Omental fat pad (tissue), 3 donors: ENCODE measurements at regions not wholly inside any gene's neighbourhood (a gene's known extent, or its start where the extent isn't known, plus 50 kb on each side); places are given as distances from the start of the nearest gene placed in this dataset.

ENCODE experiments used
- ATAC-seq: fragments of 150-250 bp; one replicate; pipeline ENCODE4 v1.9.1; 2016; ENCODE audit warnings: mild to moderate bottlenecking, moderate library complexity; ENCODE audit not compliant: low FRiP score
- DNase-seq: peaks from one replicate; pipeline ENCODE4 v3.0.0-alpha.2; 2019; ENCODE audit warnings: low spot score
- TF ChIP-seq, protein P1 (sequence below), 3 donors: fragments of 450-650 bp; IDR thresholded peaks; one replicate each; pipeline ENCODE4 v1.5.1; 2016 to 2017; ENCODE audit warnings: antibody characterized with exemption in 3 of 3, mild to moderate bottlenecking in 3 of 3, moderate library complexity in 2 of 3

DNA sequence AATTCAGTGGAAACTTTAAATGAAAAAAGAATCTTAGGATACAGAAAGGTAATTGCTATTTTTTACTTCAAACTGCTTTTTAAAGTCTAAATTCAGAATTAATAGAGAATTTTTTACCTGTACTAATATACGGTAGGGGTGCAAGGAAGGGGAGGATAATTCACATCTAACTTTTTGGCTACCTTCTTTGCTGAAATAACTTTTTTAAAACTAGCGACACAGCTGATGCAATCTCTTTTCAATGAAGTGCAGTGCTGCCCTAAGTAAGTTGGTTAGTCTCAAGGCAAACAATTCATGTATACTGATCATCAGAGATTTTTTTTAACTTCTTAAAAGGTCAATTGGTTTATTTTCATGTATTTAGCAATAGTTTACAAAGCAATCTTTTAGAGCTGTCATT, 119.8 kb downstream of the NEDD1 start:
- TF ChIP-seq, protein P1, sequence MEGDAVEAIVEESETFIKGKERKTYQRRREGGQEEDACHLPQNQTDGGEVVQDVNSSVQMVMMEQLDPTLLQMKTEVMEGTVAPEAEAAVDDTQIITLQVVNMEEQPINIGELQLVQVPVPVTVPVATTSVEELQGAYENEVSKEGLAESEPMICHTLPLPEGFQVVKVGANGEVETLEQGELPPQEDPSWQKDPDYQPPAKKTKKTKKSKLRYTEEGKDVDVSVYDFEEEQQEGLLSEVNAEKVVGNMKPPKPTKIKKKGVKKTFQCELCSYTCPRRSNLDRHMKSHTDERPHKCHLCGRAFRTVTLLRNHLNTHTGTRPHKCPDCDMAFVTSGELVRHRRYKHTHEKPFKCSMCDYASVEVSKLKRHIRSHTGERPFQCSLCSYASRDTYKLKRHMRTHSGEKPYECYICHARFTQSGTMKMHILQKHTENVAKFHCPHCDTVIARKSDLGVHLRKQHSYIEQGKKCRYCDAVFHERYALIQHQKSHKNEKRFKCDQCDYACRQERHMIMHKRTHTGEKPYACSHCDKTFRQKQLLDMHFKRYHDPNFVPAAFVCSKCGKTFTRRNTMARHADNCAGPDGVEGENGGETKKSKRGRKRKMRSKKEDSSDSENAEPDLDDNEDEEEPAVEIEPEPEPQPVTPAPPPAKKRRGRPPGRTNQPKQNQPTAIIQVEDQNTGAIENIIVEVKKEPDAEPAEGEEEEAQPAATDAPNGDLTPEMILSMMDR (IDR thresholded peaks at IDR 0.05) = no peak
- ATAC-seq = no peak
- no peak for DNase-seq

DNA sequence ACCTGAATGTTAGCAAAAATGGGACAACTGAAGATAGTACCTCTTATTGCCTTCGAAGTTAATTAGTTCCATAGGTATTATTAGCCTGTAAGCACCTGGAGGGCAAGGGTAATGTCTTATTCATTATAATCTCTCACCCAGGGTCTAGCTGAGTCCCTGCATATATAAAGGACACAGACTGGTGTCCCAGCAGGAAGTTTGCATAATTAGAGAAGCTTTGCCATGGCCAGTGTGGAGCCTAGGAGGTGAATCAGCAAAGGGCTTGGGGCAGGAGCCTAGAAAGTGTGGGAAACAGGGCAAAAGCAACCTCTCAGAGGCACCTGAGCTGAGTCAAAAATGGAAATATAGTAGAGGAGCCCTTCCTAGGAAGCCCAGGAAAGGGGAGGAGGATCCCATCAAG, 120.4 kb downstream of the NEDD1 start:
- no peak for DNase-seq
- TF ChIP-seq, protein P1 (IDR thresholded peaks at IDR 0.05) = no peak
- ATAC-seq = no peak

DNA sequence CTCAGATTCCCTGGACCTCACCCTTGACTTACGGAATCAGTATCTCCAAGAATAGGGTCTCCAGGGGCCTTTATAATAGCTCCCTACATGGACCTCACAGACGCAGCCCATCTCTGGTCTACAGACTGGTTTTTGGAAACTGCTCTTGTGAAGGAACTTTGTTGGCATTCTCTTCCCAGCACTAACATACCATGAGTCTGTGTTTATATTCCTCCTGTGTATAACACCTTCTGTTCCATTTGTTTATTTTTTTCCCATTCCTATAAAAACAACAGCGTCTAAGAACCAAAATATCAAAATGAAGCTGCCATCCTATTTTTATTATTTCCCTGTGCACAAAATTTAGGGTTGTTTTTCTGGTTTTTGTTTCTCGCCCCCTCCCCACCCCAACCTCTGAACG, 131.1 kb downstream of the NEDD1 start:
- TF ChIP-seq, protein P1 (IDR thresholded peaks at IDR 0.05) = no peak
- ATAC-seq (no peak), DNase-seq (no peak)

DNA sequence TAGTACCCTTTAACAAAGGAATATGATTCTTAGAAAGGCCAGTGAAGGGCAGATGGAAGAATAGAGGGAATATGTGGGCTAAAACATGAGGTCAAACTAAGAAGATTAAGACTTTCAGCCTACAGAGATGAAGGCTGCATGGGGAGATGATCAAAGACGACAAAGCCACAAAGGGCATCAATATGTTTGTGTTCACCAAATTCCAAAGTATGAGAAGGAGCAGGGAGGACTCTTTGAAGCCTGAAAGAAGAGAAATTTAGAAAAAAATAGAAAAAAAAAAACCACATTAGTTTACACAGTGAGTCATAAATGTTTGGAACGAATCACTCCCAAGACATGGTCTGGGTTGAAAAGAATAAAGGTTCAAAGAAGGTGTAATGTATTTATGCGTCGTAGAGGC, 131.8 kb downstream of the NEDD1 start:
- DNase-seq = no peak
- TF ChIP-seq, protein P1 (IDR thresholded peaks at IDR 0.05) = no peak
- ATAC-seq = no peak

DNA sequence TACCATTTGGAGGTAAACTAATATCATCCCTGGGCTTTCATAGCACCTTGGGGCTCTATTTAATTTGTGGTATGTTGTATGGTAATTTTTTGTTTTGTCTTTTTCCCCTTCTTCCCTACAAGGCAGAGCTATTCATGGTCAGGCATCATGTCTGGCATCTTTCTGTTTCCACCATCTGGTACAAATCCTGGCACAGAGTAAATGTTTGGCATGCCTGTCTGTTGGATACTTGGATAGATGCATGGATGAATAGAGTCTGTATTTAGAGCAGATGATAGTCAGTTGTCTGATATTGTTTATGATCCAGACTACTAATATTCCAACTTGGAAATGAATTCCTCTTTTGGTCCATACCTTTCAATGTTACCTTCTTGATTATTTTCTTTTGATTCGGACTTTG, 139.8 kb downstream of the NEDD1 start:
- TF ChIP-seq, protein P1 (IDR thresholded peaks at IDR 0.05) = no peak
- DNase-seq (no peak), ATAC-seq (no peak)

DNA sequence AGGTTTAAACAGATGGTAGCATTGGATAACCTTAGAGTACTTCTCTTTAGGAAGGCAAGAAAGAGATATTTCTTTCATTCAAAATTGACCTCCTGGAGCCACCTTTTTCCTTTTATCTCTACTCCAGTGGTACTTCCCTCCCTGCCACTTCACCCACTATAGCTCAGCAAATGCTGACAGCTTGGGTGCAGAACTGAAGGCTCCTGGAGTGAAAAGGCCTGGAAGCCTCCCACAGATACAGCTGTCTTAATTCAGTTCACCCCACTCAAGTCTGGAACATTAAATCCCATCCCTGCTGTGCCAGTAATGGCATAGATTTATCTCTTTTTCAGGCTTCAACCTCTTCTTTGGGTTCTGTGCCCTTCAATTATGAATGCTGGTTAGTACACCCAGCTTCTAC, 140.3 kb downstream of the NEDD1 start:
- no peak for DNase-seq
- ATAC-seq = no peak
- TF ChIP-seq, protein P1 (IDR thresholded peaks at IDR 0.05) = no peak

DNA sequence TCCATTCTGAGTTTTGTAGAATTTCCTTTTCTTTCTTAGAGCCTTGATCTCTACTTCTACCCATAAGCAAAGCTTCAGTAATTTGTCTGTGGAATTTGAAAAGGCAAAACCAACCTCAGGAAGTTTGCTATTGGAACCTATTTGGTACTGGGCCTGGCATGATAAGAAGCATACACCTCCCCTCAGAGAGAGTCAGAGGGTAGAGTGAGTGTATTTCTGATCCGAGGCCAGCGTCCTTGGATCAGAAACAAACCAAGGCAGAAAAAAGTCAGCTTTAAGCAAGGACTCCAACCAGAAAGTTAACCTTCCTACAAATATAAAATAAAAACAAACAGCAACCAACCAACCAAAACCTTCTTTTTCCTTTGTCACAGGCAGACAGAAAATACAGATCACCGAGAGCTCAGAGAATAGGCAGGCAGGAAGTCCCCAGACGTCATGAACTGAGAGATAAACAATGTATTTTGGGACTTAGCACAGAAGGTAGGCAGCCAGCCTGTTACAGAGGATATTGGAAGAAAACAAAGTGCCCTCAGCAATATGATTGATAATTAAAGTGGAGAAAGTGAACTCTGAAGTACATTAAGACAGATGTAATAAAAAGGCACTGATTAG, 141.5 kb downstream of the NEDD1 start:
- DNase-seq (no peak), ATAC-seq (no peak)

More for the DNA sequence above, 141.5 kb downstream of the NEDD1 start:
- TF ChIP-seq, protein P1 (IDR thresholded peaks at IDR 0.05) = no peak
